ENCODE measurements at regions not wholly inside any gene's neighbourhood (a gene's known extent, or its start where the extent isn't known, plus 50 kb on each side); places are given as distances from the start of the nearest gene placed in this dataset.

DNA sequence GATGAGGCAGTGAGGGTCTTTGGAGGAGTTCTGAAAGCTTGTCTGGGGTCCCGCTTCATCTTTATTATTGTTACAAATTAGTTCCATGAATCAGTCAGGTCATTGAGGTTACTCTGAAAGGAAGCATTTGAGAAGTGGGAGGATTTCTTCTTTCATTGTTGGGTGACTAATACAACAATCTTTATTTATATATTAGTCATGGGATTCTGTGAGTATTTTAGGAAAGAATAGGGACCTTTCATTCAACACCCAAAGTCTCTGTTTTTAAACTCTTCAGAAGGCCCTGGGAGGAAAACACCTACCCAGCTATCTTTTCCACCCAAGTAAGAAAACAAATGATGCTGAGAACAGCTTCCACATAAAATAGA lies 98.3 kb downstream of the SOD2 start:
- H3K9me3 ChIP-seq (ENCODE audit: control insufficient read depth, low read length), result no peaks in the 10 kb centered on the region
- H3K27ac ChIP-seq (ENCODE audit: low read depth, low read length, severe bottlenecking), result peak overlapping the region; percentile 58
- no peaks in the 10 kb centered on the region for H3K36me3 ChIP-seq (ENCODE audit: control insufficient read depth, insufficient read depth, low read length)
- H3K4me3 ChIP-seq (ENCODE audit: extremely low read depth, insufficient read depth, low read length, poor library complexity, severe bottlenecking), result no peak overlapping the region
- H3K4me1 ChIP-seq (ENCODE audit: control insufficient read depth, insufficient read depth, low read length, poor library complexity, severe bottlenecking), result peaks cover 6% of the 10 kb centered on the region
- no CpG with 5 or more reads among the region's 1 CpG for WGBS, 2 experiments (ENCODE audit: insufficient coverage in 2 of 2)

DNA sequence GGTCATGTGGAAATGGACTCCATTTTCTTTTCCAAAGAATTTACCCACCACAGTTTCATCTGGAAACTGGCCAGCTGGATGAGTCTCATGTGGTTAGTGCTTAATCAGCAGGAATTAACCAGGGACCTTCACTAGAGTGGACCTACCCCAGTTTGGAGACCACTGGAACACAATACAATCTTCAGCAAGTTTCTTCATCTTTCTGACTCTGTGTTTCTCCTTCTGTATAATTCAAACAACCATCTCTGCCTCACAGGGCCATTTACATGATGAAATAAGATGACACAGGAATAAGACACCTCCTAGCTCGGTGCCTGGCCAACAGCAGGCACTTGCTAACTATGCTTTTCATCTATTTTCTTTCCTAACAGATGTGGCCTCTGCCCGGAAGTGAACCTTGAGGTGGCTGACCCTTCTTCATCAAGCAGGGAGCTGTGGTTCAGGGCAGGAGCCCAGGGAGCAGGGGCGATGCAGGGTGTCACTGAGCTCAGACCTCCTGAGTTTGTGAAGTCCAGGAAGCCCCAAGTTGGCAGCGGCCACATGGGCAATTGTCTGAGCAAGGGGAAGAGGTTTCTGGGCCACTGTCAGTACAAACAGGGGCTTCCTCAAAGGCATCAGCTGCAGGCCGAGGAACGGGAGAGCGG lies 98.8 kb downstream of the SOD2 start:
- 88 to 91% methylated on average over 4 of the region's 7 CpGs for WGBS, 2 experiments (ENCODE audit: insufficient coverage in 2 of 2)
- H3K4me1 ChIP-seq (ENCODE audit: control insufficient read depth, insufficient read depth, low read length, poor library complexity, severe bottlenecking), result peaks cover 6% of the 10 kb centered on the region
- H3K36me3 ChIP-seq (ENCODE audit: control insufficient read depth, insufficient read depth, low read length), result no peaks in the 10 kb centered on the region
- H3K9me3 ChIP-seq (ENCODE audit: control insufficient read depth, low read length), result no peaks in the 10 kb centered on the region
- H3K27ac ChIP-seq (ENCODE audit: low read depth, low read length, severe bottlenecking), result peak overlapping the region; percentile 23
- no peak overlapping the region for H3K4me3 ChIP-seq (ENCODE audit: extremely low read depth, insufficient read depth, low read length, poor library complexity, severe bottlenecking)

GRCh38 chr6:159590835-159591234 lies 102.2 kb downstream of the SOD2 start:
- H3K27ac ChIP-seq (ENCODE audit: low read depth, low read length, severe bottlenecking), result no peak overlapping the region
- 92 to 100% methylated on average over 1 to 3 of the region's 5 CpGs for WGBS, 2 experiments (ENCODE audit: insufficient coverage in 2 of 2)
- H3K36me3 ChIP-seq (ENCODE audit: control insufficient read depth, insufficient read depth, low read length), result no peaks in the 10 kb centered on the region
- peaks cover 6% of the 10 kb centered on the region for H3K4me1 ChIP-seq (ENCODE audit: control insufficient read depth, insufficient read depth, low read length, poor library complexity, severe bottlenecking)
- H3K4me3 ChIP-seq (ENCODE audit: extremely low read depth, insufficient read depth, low read length, poor library complexity, severe bottlenecking), result no peak overlapping the region
- H3K9me3 ChIP-seq (ENCODE audit: control insufficient read depth, low read length), result no peaks in the 10 kb centered on the region

GRCh38 chr6:159586684-159587083 lies 106.4 kb downstream of the SOD2 start:
- H3K36me3 ChIP-seq (ENCODE audit: control insufficient read depth, insufficient read depth, low read length), result no peaks in the 10 kb centered on the region
- WGBS, 2 experiments (ENCODE audit: insufficient coverage in 2 of 2), result 82 to 100% methylated on average over 1 of the region's 1 CpG
- no peaks in the 10 kb centered on the region for H3K4me1 ChIP-seq (ENCODE audit: control insufficient read depth, insufficient read depth, low read length, poor library complexity, severe bottlenecking)
- H3K27ac ChIP-seq (ENCODE audit: low read depth, low read length, severe bottlenecking), result no peak overlapping the region
- no peaks in the 10 kb centered on the region for H3K9me3 ChIP-seq (ENCODE audit: control insufficient read depth, low read length)
- H3K4me3 ChIP-seq (ENCODE audit: extremely low read depth, insufficient read depth, low read length, poor library complexity, severe bottlenecking), result no peak overlapping the region

DNA sequence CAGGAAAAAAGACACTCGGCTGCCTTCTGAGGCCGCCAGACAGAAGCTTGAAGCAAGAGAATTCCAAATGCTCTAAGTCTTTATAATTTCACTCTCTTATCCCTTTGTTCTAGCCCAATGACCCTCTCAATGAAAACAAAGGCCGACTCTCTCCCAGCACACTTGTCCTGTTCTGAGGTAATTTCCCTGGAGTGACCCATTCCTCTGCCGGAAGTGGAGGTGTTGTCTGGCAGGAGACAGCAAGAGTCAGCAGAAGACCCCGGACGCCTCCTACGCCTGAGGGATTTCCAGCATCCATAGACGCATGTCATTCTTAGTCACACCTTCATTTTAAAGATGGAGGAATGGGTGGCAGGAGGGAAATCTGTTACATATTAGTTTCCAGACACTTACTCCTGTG lies 110.3 kb downstream of the SOD2 start:
- no peaks in the 10 kb centered on the region for H3K9me3 ChIP-seq (ENCODE audit: control insufficient read depth, low read length)
- H3K36me3 ChIP-seq (ENCODE audit: control insufficient read depth, insufficient read depth, low read length), result no peaks in the 10 kb centered on the region
- H3K4me3 ChIP-seq (ENCODE audit: extremely low read depth, insufficient read depth, low read length, poor library complexity, severe bottlenecking), result no peak overlapping the region
- 74 to 93% methylated on average over 3 to 5 of the region's 8 CpGs for WGBS, 2 experiments (ENCODE audit: insufficient coverage in 2 of 2)
- no peaks in the 10 kb centered on the region for H3K4me1 ChIP-seq (ENCODE audit: control insufficient read depth, insufficient read depth, low read length, poor library complexity, severe bottlenecking)
- no peak overlapping the region for H3K27ac ChIP-seq (ENCODE audit: low read depth, low read length, severe bottlenecking)

DNA sequence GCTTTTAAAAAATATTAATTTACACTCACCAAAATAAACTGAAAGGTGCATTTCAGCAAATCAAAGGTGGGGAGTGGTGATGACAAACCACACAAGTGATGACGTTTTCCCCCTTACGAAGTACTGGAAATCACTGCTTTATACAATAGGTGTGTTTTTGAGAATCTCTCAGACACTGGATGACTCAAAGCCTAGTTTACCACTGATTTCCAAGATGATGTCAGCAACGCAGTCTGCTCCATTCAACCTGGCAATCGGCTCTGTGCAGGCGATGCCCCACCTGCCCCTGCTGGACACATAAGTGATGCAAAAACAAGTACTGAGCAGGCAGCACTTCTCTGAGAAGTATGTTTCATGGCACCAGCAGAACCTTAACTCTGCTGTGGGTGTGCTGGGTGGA lies 114.4 kb downstream of the SOD2 start:
- WGBS, 2 experiments (ENCODE audit: insufficient coverage in 2 of 2), result 92 to 95% methylated on average over 5 of the region's 5 CpGs
- Histone ChIP-seq H3K36me3 (ENCODE audit: control insufficient read depth, insufficient read depth, low read length) (no peaks in the 10 kb centered on the region), H3K4me3 (ENCODE audit: extremely low read depth, insufficient read depth, low read length, poor library complexity, severe bottlenecking) (no peak overlapping the region), H3K4me1 (ENCODE audit: control insufficient read depth, insufficient read depth, low read length, poor library complexity, severe bottlenecking) (no peaks in the 10 kb centered on the region), H3K9me3 (ENCODE audit: control insufficient read depth, low read length) (peaks cover 5% of the 10 kb centered on the region), H3K27ac (ENCODE audit: low read depth, low read length, severe bottlenecking) (no peak overlapping the region)

GRCh38 chr6:159577564-159577963 lies 115.5 kb downstream of the SOD2 start:
- no peaks in the 10 kb centered on the region for H3K4me1 ChIP-seq (ENCODE audit: control insufficient read depth, insufficient read depth, low read length, poor library complexity, severe bottlenecking)
- WGBS, 2 experiments (ENCODE audit: insufficient coverage in 2 of 2), result 93 to 95% methylated on average over 4 to 5 of the region's 5 CpGs
- peaks cover 5% of the 10 kb centered on the region for H3K9me3 ChIP-seq (ENCODE audit: control insufficient read depth, low read length)
- no peak overlapping the region for H3K4me3 ChIP-seq (ENCODE audit: extremely low read depth, insufficient read depth, low read length, poor library complexity, severe bottlenecking)
- H3K36me3 ChIP-seq (ENCODE audit: control insufficient read depth, insufficient read depth, low read length), result no peaks in the 10 kb centered on the region
- H3K27ac ChIP-seq (ENCODE audit: low read depth, low read length, severe bottlenecking), result no peak overlapping the region

GRCh38 chr6:159572439-159573110 lies 120.5 kb downstream of the SOD2 start:
- H3K4me3 ChIP-seq (ENCODE audit: extremely low read depth, insufficient read depth, low read length, poor library complexity, severe bottlenecking), result no peak overlapping the region
- peaks cover 13% of the 10 kb centered on the region for H3K9me3 ChIP-seq (ENCODE audit: control insufficient read depth, low read length)
- 88 to 91% methylated on average over 7 to 12 of the region's 12 CpGs for WGBS, 2 experiments (ENCODE audit: insufficient coverage in 2 of 2)
- no peak overlapping the region for H3K27ac ChIP-seq (ENCODE audit: low read depth, low read length, severe bottlenecking)
- H3K36me3 ChIP-seq (ENCODE audit: control insufficient read depth, insufficient read depth, low read length), result no peaks in the 10 kb centered on the region
- H3K4me1 ChIP-seq (ENCODE audit: control insufficient read depth, insufficient read depth, low read length, poor library complexity, severe bottlenecking), result no peaks in the 10 kb centered on the region

- H3K4me3 ChIP-seq (ENCODE audit: extremely low read depth, insufficient read depth, low read length, poor library complexity, severe bottlenecking), result no peak overlapping the region
- WGBS, 2 experiments (ENCODE audit: insufficient coverage in 2 of 2), result 91% methylated on average over 6 of the region's 7 CpGs
- no peaks in the 10 kb centered on the region for H3K4me1 ChIP-seq (ENCODE audit: control insufficient read depth, insufficient read depth, low read length, poor library complexity, severe bottlenecking)
- H3K27ac ChIP-seq (ENCODE audit: low read depth, low read length, severe bottlenecking), result no peak overlapping the region
- peaks cover 8% of the 10 kb centered on the region for H3K9me3 ChIP-seq (ENCODE audit: control insufficient read depth, low read length)
- no peaks in the 10 kb centered on the region for H3K36me3 ChIP-seq (ENCODE audit: control insufficient read depth, insufficient read depth, low read length)
Observed at GRCh38 chr6:159565181-159565710, 127.8 kb downstream of the SOD2 start.

GRCh38 chr6:159564456-159564855 lies 128.6 kb downstream of the SOD2 start:
- Histone ChIP-seq H3K4me1 (ENCODE audit: control insufficient read depth, insufficient read depth, low read length, poor library complexity, severe bottlenecking) (no peaks in the 10 kb centered on the region), H3K27ac (ENCODE audit: low read depth, low read length, severe bottlenecking) (no peak overlapping the region), H3K4me3 (ENCODE audit: extremely low read depth, insufficient read depth, low read length, poor library complexity, severe bottlenecking) (no peak overlapping the region), H3K9me3 (ENCODE audit: control insufficient read depth, low read length) (peaks cover 3% of the 10 kb centered on the region), H3K36me3 (ENCODE audit: control insufficient read depth, insufficient read depth, low read length) (no peaks in the 10 kb centered on the region)
- WGBS, 2 experiments (ENCODE audit: insufficient coverage in 2 of 2), result 80 to 85% methylated on average over 2 to 3 of the region's 5 CpGs

DNA sequence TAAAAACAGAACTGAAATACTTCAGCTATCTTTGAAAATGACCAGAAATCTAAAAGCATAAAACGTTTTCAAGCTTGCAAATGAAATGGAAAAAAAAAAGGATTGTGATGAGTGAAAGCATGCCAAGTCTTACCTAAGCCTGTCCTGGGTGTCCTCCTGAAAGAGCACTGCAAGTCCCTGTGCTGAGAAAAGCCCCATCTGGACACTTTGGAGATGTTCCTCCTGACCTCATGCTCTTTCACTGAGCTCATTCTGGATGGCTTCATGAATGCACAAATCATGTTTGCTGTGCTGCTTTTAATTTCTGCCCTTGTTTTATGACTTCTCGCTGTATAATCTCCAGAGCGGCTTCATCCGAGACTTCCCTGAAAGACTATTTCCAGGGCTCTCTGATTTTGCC lies 136.0 kb downstream of the SOD2 start:
- H3K9me3 ChIP-seq (ENCODE audit: control insufficient read depth, low read length), result no peaks in the 10 kb centered on the region
- H3K27ac ChIP-seq (ENCODE audit: low read depth, low read length, severe bottlenecking), result no peak overlapping the region
- no peaks in the 10 kb centered on the region for H3K4me1 ChIP-seq (ENCODE audit: control insufficient read depth, insufficient read depth, low read length, poor library complexity, severe bottlenecking)
- 80 to 100% methylated on average over 3 to 4 of the region's 4 CpGs for WGBS, 2 experiments (ENCODE audit: insufficient coverage in 2 of 2)
- H3K36me3 ChIP-seq (ENCODE audit: control insufficient read depth, insufficient read depth, low read length), result no peaks in the 10 kb centered on the region
- H3K4me3 ChIP-seq (ENCODE audit: extremely low read depth, insufficient read depth, low read length, poor library complexity, severe bottlenecking), result no peak overlapping the region
